H9 (cell line): ENCODE measurements at regions not wholly inside any gene's neighbourhood (a gene's known extent, or its start where the extent isn't known, plus 50 kb on each side); places are given as distances from the start of the nearest gene placed in this dataset.

Experiments used
- DNase-seq: peaks from one replicate; pipeline ENCODE4 v3.0.0-alpha.2; 2017
- H2AFZ ChIP-seq: one replicate; pipeline ENCODE4 v1.6.1; 2013; ENCODE audit warnings: mild to moderate bottlenecking, low read length, control low read depth, moderate library complexity
- H2AK5ac ChIP-seq: 2 replicates; pipeline ENCODE4 v1.6.1; 2013; ENCODE audit warnings: low read length, control low read depth, mixed read lengths; ENCODE audit not compliant: insufficient read length
- H2BK120ac ChIP-seq: one replicate; pipeline ENCODE4 v1.6.1; 2013; ENCODE audit warnings: low read depth, mild to moderate bottlenecking, low read length, control low read depth, inconsistent platforms; ENCODE audit not compliant: poor library complexity, severe bottlenecking
- H2BK12ac ChIP-seq: 2 replicates; pipeline ENCODE4 v1.6.1; 2013; ENCODE audit warnings: low read length, control low read depth, mixed read lengths, low read depth; ENCODE audit not compliant: insufficient read length
- H2BK15ac ChIP-seq: 2 replicates; pipeline ENCODE4 v1.6.1; 2013; ENCODE audit warnings: low read depth, low read length, control low read depth
- H2BK20ac ChIP-seq: one replicate; pipeline ENCODE4 v1.6.1; 2013; ENCODE audit warnings: low read depth, mild to moderate bottlenecking, low read length, control low read depth, inconsistent platforms; ENCODE audit not compliant: poor library complexity, severe bottlenecking
- H2BK5ac ChIP-seq: 2 replicates; pipeline ENCODE4 v1.6.1; 2013; ENCODE audit warnings: low read length, control low read depth, mixed read lengths; ENCODE audit not compliant: insufficient read length
- H3K14ac ChIP-seq: 2 replicates; pipeline ENCODE4 v1.6.1; 2013; ENCODE audit warnings: low read length, control low read depth; ENCODE audit not compliant: insufficient read depth
- H3K18ac ChIP-seq: 2 replicates; pipeline ENCODE4 v1.6.1; 2013; ENCODE audit warnings: low read depth, mild to moderate bottlenecking, mixed read lengths, low read length, control low read depth; ENCODE audit not compliant: insufficient read length
- H3K23ac ChIP-seq: 2 replicates; pipeline ENCODE4 v1.6.1; 2013; ENCODE audit warnings: low read length, control low read depth, mixed read lengths, low read depth; ENCODE audit not compliant: insufficient read length
- H3K23me2 ChIP-seq: 2 replicates; pipeline ENCODE4 v1.6.1; 2013; ENCODE audit warnings: low read depth, mild to moderate bottlenecking, mixed read lengths, low read length, control low read depth; ENCODE audit not compliant: insufficient read length, poor library complexity, severe bottlenecking
- H3K27ac ChIP-seq: 2 replicates; pipeline ENCODE4 v1.5.1; 2013; ENCODE audit warnings: low read length, control low read depth, mixed read lengths, low read depth; ENCODE audit not compliant: insufficient read length
- H3K27me3 ChIP-seq: 2 replicates; pipeline ENCODE4 v1.6.1; 2013; ENCODE audit warnings: low read length, control low read depth, inconsistent platforms; ENCODE audit not compliant: insufficient read depth
- H3K4ac ChIP-seq: 2 replicates; pipeline ENCODE4 v1.6.1; 2013; ENCODE audit warnings: low read depth, mild to moderate bottlenecking, control low read depth, inconsistent platforms, low read length, moderate library complexity
- H3K4me1 ChIP-seq: 2 replicates; pipeline ENCODE4 v1.6.1; 2013; ENCODE audit warnings: low read length, control low read depth, inconsistent platforms; ENCODE audit not compliant: insufficient read depth
- H3K4me2 ChIP-seq: 2 replicates; pipeline ENCODE4 v1.6.1; 2013; ENCODE audit warnings: low read length, control low read depth, mixed read lengths; ENCODE audit not compliant: insufficient read length, insufficient read depth
- H3K56ac ChIP-seq: 2 replicates; pipeline ENCODE4 v1.6.1; 2013; ENCODE audit warnings: low read depth, mild to moderate bottlenecking, mixed read lengths, low read length, control low read depth; ENCODE audit not compliant: insufficient read length
- H3K79me1 ChIP-seq: 2 replicates; pipeline ENCODE4 v1.6.1; 2013; ENCODE audit warnings: low read depth, mild to moderate bottlenecking, moderate library complexity, low read length, control low read depth, inconsistent platforms; ENCODE audit not compliant: insufficient read depth, poor library complexity, severe bottlenecking
- H3K79me2 ChIP-seq: 2 replicates; pipeline ENCODE4 v1.6.1; 2013; ENCODE audit warnings: low read length, control low read depth, inconsistent platforms; ENCODE audit not compliant: insufficient read depth
- H3K9ac ChIP-seq: 2 replicates; pipeline ENCODE4 v1.6.1; 2013; ENCODE audit warnings: low read length, control low read depth, mixed read lengths; ENCODE audit not compliant: insufficient read length; ENCODE audit errors: extremely low read depth
- H3K9me3 ChIP-seq: one replicate; pipeline ENCODE4 v1.6.1; 2013; ENCODE audit warnings: low read depth, low read length, inconsistent platforms; ENCODE audit not compliant: control insufficient read depth
- H3T11ph ChIP-seq: one replicate; pipeline ENCODE4 v1.6.1; 2013; ENCODE audit warnings: mild to moderate bottlenecking, low read length, control low read depth, inconsistent platforms
- H4K20me1 ChIP-seq: one replicate; pipeline ENCODE4 v1.6.1; 2013; ENCODE audit not compliant: control insufficient read depth, insufficient read length, insufficient read depth
- H4K5ac ChIP-seq: 2 replicates; pipeline ENCODE4 v1.6.1; 2013; ENCODE audit warnings: low read depth, mild to moderate bottlenecking, mixed read lengths, low read length, control low read depth; ENCODE audit not compliant: insufficient read length
- H4K8ac ChIP-seq: replicated peaks from 2 replicates; pipeline ENCODE4 v1.6.1; 2013; ENCODE audit warnings: low read length, control low read depth, mixed read lengths, low read depth; ENCODE audit not compliant: insufficient read length
- H4K91ac ChIP-seq: 2 replicates; pipeline ENCODE4 v1.6.1; 2013; ENCODE audit warnings: low read depth, mild to moderate bottlenecking, moderate library complexity, mixed read lengths, low read length, control low read depth; ENCODE audit not compliant: insufficient read length
- H3K27ac Mint-ChIP-seq, 3 experiments: 2 replicates in 2 of 3; 3 replicates in 1 of 3; pipeline ENCODE4 v1.8.0; 2020 to 2021; ENCODE audit warnings: mixed read lengths in 3 of 3, mild to moderate bottlenecking in 1 of 3, moderate library complexity in 1 of 3
- H3K27me3 Mint-ChIP-seq: 2 replicates; pipeline ENCODE4 v1.8.0; 2021; ENCODE audit warnings: low read depth, mild to moderate bottlenecking, moderate library complexity, mixed read lengths
- H3K36me3 Mint-ChIP-seq, 3 experiments: 2 replicates in 2 of 3; 3 replicates in 1 of 3; pipeline ENCODE4 v1.8.0; 2020 to 2021; ENCODE audit warnings: low read depth in 3 of 3, mixed read lengths in 3 of 3; ENCODE audit not compliant: insufficient read depth in 1 of 3
- H3K4me1 Mint-ChIP-seq, 2 experiments: 2 replicates each; pipeline ENCODE4 v1.8.0; 2020; ENCODE audit warnings: mixed read lengths in 2 of 2
- H3K4me3 Mint-ChIP-seq, 2 experiments: 2 replicates in 1 of 2; 3 replicates in 1 of 2; pipeline ENCODE4 v1.8.0; 2020 to 2021; ENCODE audit warnings: mild to moderate bottlenecking in 2 of 2, mixed read lengths in 2 of 2, moderate library complexity in 1 of 2
- H3K9me3 Mint-ChIP-seq, 2 experiments: 2 replicates in 1 of 2; 3 replicates in 1 of 2; pipeline ENCODE4 v1.8.0; 2020; ENCODE audit warnings: mild to moderate bottlenecking in 2 of 2, mixed read lengths in 2 of 2, moderate library complexity in 1 of 2
- CTCF ChIP-seq: fragments of 200-600 bp; sonication (generic); conservative IDR thresholded peaks from 3 replicates; pipeline ENCODE4 v1.8.0; 2021; ENCODE audit warnings: antibody characterized with exemption, mild to moderate bottlenecking
- WGBS: extraction: QIAGEN DNeasy Blood & Tissue Kit; methylation state at CpG from one replicate; pipeline ENCODE4 v1.1.7; 2013; ENCODE audit warnings: missing lambda C conversion rate, low lambda C conversion rate, mixed read lengths; ENCODE audit not compliant: insufficient read length; ENCODE audit errors: extremely low coverage; 5-methylcytosine and 5-hydroxymethylcytosine counted together

- no peak for TF ChIP-seq CTCF
- H3K9me3 Mint-ChIP-seq = no peaks in the 10 kb centered on the region
- Histone ChIP-seq H2AK5ac (no peak overlapping the region), H3K4me1 (no peaks in the 10 kb centered on the region), H4K20me1 (no peaks in the 10 kb centered on the region), H2BK15ac (no peak overlapping the region), H3K9me3 (no peaks in the 10 kb centered on the region), H3T11ph (no peak overlapping the region), H3K18ac (no peak overlapping the region), H2BK5ac (no peak overlapping the region), H3K27ac (no peak overlapping the region), H3K23me2 (no peaks in the 10 kb centered on the region), H3K79me2 (no peaks in the 10 kb centered on the region), H3K14ac (no peak overlapping the region), H4K8ac (no peak overlapping the region), H2AFZ (no peak overlapping the region), H3K4ac (no peak overlapping the region), H3K79me1 (no peaks in the 10 kb centered on the region), H2BK12ac (no peak overlapping the region), H4K5ac (no peak overlapping the region), H2BK120ac (no peak overlapping the region), H2BK20ac (no peak overlapping the region), H3K23ac (no peak overlapping the region), H3K27me3 (no peaks in the 10 kb centered on the region), H4K91ac (no peak overlapping the region), H3K56ac (no peak overlapping the region), H3K9ac (no peak overlapping the region), H3K4me2 (no peak overlapping the region)
- no peaks in the 10 kb centered on the region for H3K36me3 Mint-ChIP-seq
- no peak overlapping the region for H3K27ac Mint-ChIP-seq
- no CpG with 5 or more reads among the region's 2 CpGs for WGBS
- no peaks in the 10 kb centered on the region for H3K27me3 Mint-ChIP-seq
- H3K4me1 Mint-ChIP-seq = no peaks in the 10 kb centered on the region
- no peak overlapping the region for H3K4me3 Mint-ChIP-seq
- no peak for DNase-seq
Measured at GRCh38 chr3:189534531-189534930, 96.7 kb upstream of the TP63 start.
